Upper lobe of left lung (tissue), 6 donors: ENCODE measurements at regions not wholly inside any gene's neighbourhood (a gene's known extent, or its start where the extent isn't known, plus 50 kb on each side); places are given as distances from the start of the nearest gene placed in this dataset.

Source experiments
- ATAC-seq, 2 donors: fragments of 200-7000 bp; cut with Tn5 transposase; one replicate each; pipeline ENCODE4 v1.9.1; 2022; ENCODE audit warnings: mild to moderate bottlenecking in 2 of 2, moderate library complexity in 2 of 2; ENCODE audit not compliant: low FRiP score in 2 of 2
- DNase-seq, 2 donors: peaks; one replicate each; pipeline ENCODE4 v3.0.0-alpha.2; 2019 to 2020
- H3K27ac ChIP-seq, 4 donors: fragments of 200-600 bp; sonication (generic); one replicate each; pipeline ENCODE4 v1.5.1; 2016 to 2019
- H3K27me3 ChIP-seq, 4 donors: fragments of 200-600 bp; sonication (generic); one replicate each; pipeline ENCODE4 v1.5.1; 2017 to 2019
- H3K36me3 ChIP-seq, 4 donors: fragments of 200-600 bp; sonication (generic); one replicate each; pipeline ENCODE4 v1.5.1; 2016 to 2019
- H3K4me1 ChIP-seq, 4 donors: fragments of 200-600 bp; sonication (generic); one replicate each; pipeline ENCODE4 v1.5.1; 2018 to 2019
- H3K4me3 ChIP-seq, 4 donors: fragments of 200-600 bp; sonication (generic); one replicate each; pipeline ENCODE4 v1.5.1; 2017 to 2019; ENCODE audit warnings: mild to moderate bottlenecking in 2 of 4, moderate library complexity in 1 of 4
- H3K9me3 ChIP-seq, 4 donors: fragments of 200-600 bp; sonication (generic); one replicate each; pipeline ENCODE4 v1.5.1; 2018 to 2019
- CTCF ChIP-seq, 6 experiments: fragments of 450-650 bp in 4 of 6; fragments of 200-600 bp in 2 of 6; sonication (generic) in 2 of 6; IDR thresholded peaks; one replicate each; pipeline ENCODE4 v1.5.1; 2016 to 2019; ENCODE audit warnings: antibody characterized with exemption in 6 of 6
- EP300 ChIP-seq, 4 donors: sonication (generic); formaldehyde crosslinking; IDR thresholded peaks; one replicate each; pipeline ENCODE4 v1.5.1; 2017; ENCODE audit warnings: antibody characterized with exemption in 4 of 4, control low read depth in 2 of 4
- POLR2A ChIP-seq, 4 donors: fragments of 450-650 bp; IDR thresholded peaks; one replicate each; pipeline ENCODE4 v1.5.1; 2016 to 2017; ENCODE audit warnings: antibody characterized with exemption in 4 of 4, mild to moderate bottlenecking in 2 of 4
- POLR2AphosphoS5 ChIP-seq, 2 donors: sonication (generic); formaldehyde crosslinking; IDR thresholded peaks; one replicate each; pipeline ENCODE4 v1.5.1; 2017; ENCODE audit warnings: antibody characterized with exemption in 2 of 2
- WGBS, 2 donors: methylation state at CpG; one replicate each; pipeline ENCODE4 v1.1.5; 2017 to 2018; 5-methylcytosine and 5-hydroxymethylcytosine counted together
- donor health status: DM: no; HTN: no; CAD: no; lungs with moderate emphysema.
- donor health status: DM: no; HTN: yes; CAD: no; lungs with severe emphysema.

- DNase-seq (no peak), ATAC-seq (no peak)
- 62 to 73% methylated on average over 2 of the region's 2 CpGs for WGBS, 2 donors
- H3K4me1 ChIP-seq = no peaks in the 10 kb centered on the region
- no peak overlapping the region for H3K4me3 ChIP-seq
- no peaks in the 10 kb centered on the region for H3K9me3 ChIP-seq
- H3K27me3 ChIP-seq = no peaks in the 10 kb centered on the region
- no peak overlapping the region for H3K27ac ChIP-seq
- no peak for TF ChIP-seq POLR2AphosphoS5 (IDR thresholded peaks at IDR 0.05)
- TF ChIP-seq CTCF (IDR thresholded peaks at IDR 0.05) = no peak
- no peak for TF ChIP-seq POLR2A (IDR thresholded peaks at IDR 0.05)
- TF ChIP-seq EP300 (IDR thresholded peaks at IDR 0.05) = no peak
- H3K36me3 ChIP-seq = no peaks in the 10 kb centered on the region
These were observed 176.0 kb upstream of the WDFY3 start for GRCh38 chr4:85142451-85142850.

GRCh38 chr4:85147481-85148076 lies 181.1 kb upstream of the WDFY3 start:
- no peak for TF ChIP-seq POLR2AphosphoS5 (IDR thresholded peaks at IDR 0.05)
- peak; percentile 23 to 67 (median 56) for TF ChIP-seq CTCF (IDR thresholded peaks at IDR 0.05)
- TF ChIP-seq POLR2A (IDR thresholded peaks at IDR 0.05) = no peak
- peak; percentile 26 to 81 for ATAC-seq
- Histone ChIP-seq H3K9me3 (no peaks in the 10 kb centered on the region), H3K4me1 (no peaks in the 10 kb centered on the region), H3K27ac (no peak overlapping the region), H3K36me3 (no peaks in the 10 kb centered on the region), H3K27me3 (no peaks in the 10 kb centered on the region), H3K4me3 (no peak overlapping the region)
- DNase-seq = peak in 1 of 2 donors; percentile 45
- 3 to 7% methylated on average over 9 of the region's 9 CpGs for WGBS, 2 donors

GRCh38 chr4:85149676-85150075 lies 183.2 kb upstream of the WDFY3 start:
- H3K27ac ChIP-seq = no peak overlapping the region
- 96 to 97% methylated on average over 1 of the region's 1 CpG for WGBS, 2 donors
- no peaks in the 10 kb centered on the region for H3K9me3 ChIP-seq
- no peak for DNase-seq
- no peaks in the 10 kb centered on the region for H3K4me1 ChIP-seq
- H3K4me3 ChIP-seq = no peak overlapping the region
- no peaks in the 10 kb centered on the region for H3K36me3 ChIP-seq
- TF ChIP-seq POLR2AphosphoS5 (IDR thresholded peaks at IDR 0.05) (no peak), CTCF (IDR thresholded peaks at IDR 0.05) (no peak), POLR2A (IDR thresholded peaks at IDR 0.05) (no peak), EP300 (IDR thresholded peaks at IDR 0.05) (no peak)
- H3K27me3 ChIP-seq = no peaks in the 10 kb centered on the region
- peak in 1 of 2 donors; percentile 76 for ATAC-seq

GRCh38 chr4:85151371-85151770 lies 184.9 kb upstream of the WDFY3 start:
- no peaks in the 10 kb centered on the region for H3K9me3 ChIP-seq
- no peak overlapping the region for H3K4me3 ChIP-seq
- no peaks in the 10 kb centered on the region for H3K27me3 ChIP-seq
- no peak for TF ChIP-seq POLR2A (IDR thresholded peaks at IDR 0.05)
- no peak for TF ChIP-seq EP300 (IDR thresholded peaks at IDR 0.05)
- no peak for TF ChIP-seq POLR2AphosphoS5 (IDR thresholded peaks at IDR 0.05)
- no peak for TF ChIP-seq CTCF (IDR thresholded peaks at IDR 0.05)
- peak in 1 of 2 donors; percentile 16 for ATAC-seq
- no peak for DNase-seq
- no peak overlapping the region for H3K27ac ChIP-seq
- H3K4me1 ChIP-seq = no peaks in the 10 kb centered on the region
- H3K36me3 ChIP-seq = no peaks in the 10 kb centered on the region
- whole genome bisulfite sequencing, 2 donors = 90 to 95% methylated on average over 1 of the region's 1 CpG

- 87 to 91% methylated on average over 2 of the region's 2 CpGs for WGBS, 2 donors
- H3K4me3 ChIP-seq = no peak overlapping the region
- H3K9me3 ChIP-seq = no peaks in the 10 kb centered on the region
- H3K27ac ChIP-seq = no peak overlapping the region
- H3K27me3 ChIP-seq = no peaks in the 10 kb centered on the region
- TF ChIP-seq POLR2A (IDR thresholded peaks at IDR 0.05) = no peak
- TF ChIP-seq CTCF (IDR thresholded peaks at IDR 0.05) = no peak
- no peak for TF ChIP-seq POLR2AphosphoS5 (IDR thresholded peaks at IDR 0.05)
- no peak for TF ChIP-seq EP300 (IDR thresholded peaks at IDR 0.05)
- DNase-seq = no peak
- no peaks in the 10 kb centered on the region for H3K36me3 ChIP-seq
- no peaks in the 10 kb centered on the region for H3K4me1 ChIP-seq
- no peak for ATAC-seq
These were observed 185.3 kb upstream of the WDFY3 start for GRCh38 chr4:85151786-85152185.
